Mesenchymal stem cell (in vitro differentiated cells and primary cell): ENCODE measurements at regions not wholly inside any gene's neighbourhood (a gene's known extent, or its start where the extent isn't known, plus 50 kb on each side); places are given as distances from the start of the nearest gene placed in this dataset.
A peak's percentile ranks its signal among the peaks of the same experiment; 100 is the strongest.

ENCODE experiments used
- DNase-seq: peaks from one replicate; pipeline ENCODE4 v3.0.0-alpha.2; 2013
- H2AFZ ChIP-seq: one replicate; pipeline ENCODE4 v1.6.1; 2013; ENCODE audit warnings: low read depth, mild to moderate bottlenecking, control low read depth, inconsistent platforms, low read length, moderate library complexity
- H2AK5ac ChIP-seq: 2 replicates; pipeline ENCODE4 v1.6.1; 2013; ENCODE audit warnings: low read length, moderate library complexity, mild to moderate bottlenecking, inconsistent platforms; ENCODE audit not compliant: severe bottlenecking
- H2BK120ac ChIP-seq: one replicate; pipeline ENCODE4 v1.6.1; 2013; ENCODE audit warnings: low read depth, mild to moderate bottlenecking, inconsistent platforms, low read length, moderate library complexity
- H2BK12ac ChIP-seq, 2 experiments: one replicate each; pipeline ENCODE4 v1.6.1; 2013; ENCODE audit warnings: inconsistent platforms in 2 of 2, low read length in 2 of 2, mild to moderate bottlenecking in 2 of 2, moderate library complexity in 2 of 2, control low read depth in 1 of 2
- H2BK15ac ChIP-seq: one replicate; pipeline ENCODE4 v1.6.1; 2013; ENCODE audit warnings: mild to moderate bottlenecking, low read depth, inconsistent platforms; ENCODE audit not compliant: poor library complexity, severe bottlenecking
- H2BK5ac ChIP-seq: 2 replicates; pipeline ENCODE4 v1.6.1; 2013; ENCODE audit warnings: low read depth, mild to moderate bottlenecking, low read length, control low read depth, inconsistent platforms; ENCODE audit not compliant: poor library complexity, severe bottlenecking
- H3K14ac ChIP-seq, 2 experiments: one replicate each; pipeline ENCODE4 v1.6.1; 2013; ENCODE audit warnings: inconsistent platforms in 2 of 2, low read length in 2 of 2, control low read depth in 1 of 2, mild to moderate bottlenecking in 1 of 2, moderate library complexity in 1 of 2
- H3K18ac ChIP-seq, 2 experiments: one replicate each; pipeline ENCODE4 v1.6.1; 2013; ENCODE audit warnings: inconsistent platforms in 2 of 2, low read length in 2 of 2, control low read depth in 1 of 2, low read depth in 1 of 2, mild to moderate bottlenecking in 1 of 2
- H3K23ac ChIP-seq, 2 experiments: one replicate each; pipeline ENCODE4 v1.6.1; 2013; ENCODE audit warnings: inconsistent platforms in 2 of 2, low read length in 2 of 2, mild to moderate bottlenecking in 2 of 2, moderate library complexity in 2 of 2, control low read depth in 1 of 2
- H3K27ac ChIP-seq: 2 replicates; pipeline ENCODE4 v1.5.1; 2013; ENCODE audit warnings: mild to moderate bottlenecking, moderate library complexity, low read length, control low read depth, inconsistent platforms; ENCODE audit not compliant: poor library complexity, severe bottlenecking
- H3K27me3 ChIP-seq, 2 experiments: 2 replicates each; pipeline versions ENCODE4 v1.6.1 to v1.7.0; 2013; ENCODE audit warnings: low read length in 2 of 2, mild to moderate bottlenecking in 2 of 2, moderate library complexity in 2 of 2, control low read depth in 1 of 2, inconsistent platforms in 1 of 2; ENCODE audit not compliant: control insufficient read depth in 1 of 2, insufficient read depth in 1 of 2
- H3K36me3 ChIP-seq, 2 experiments: 2 replicates each; pipeline versions ENCODE4 v1.6.1 to v1.7.0; 2013; ENCODE audit warnings: low read length in 2 of 2, control low read depth in 1 of 2, inconsistent platforms in 1 of 2, low read depth in 1 of 2, mild to moderate bottlenecking in 1 of 2; ENCODE audit not compliant: insufficient read depth in 2 of 2, control insufficient read depth in 1 of 2
- H3K4ac ChIP-seq, 2 experiments: one replicate each; pipeline ENCODE4 v1.6.1; 2013; ENCODE audit warnings: inconsistent platforms in 2 of 2, low read length in 2 of 2, mild to moderate bottlenecking in 2 of 2, moderate library complexity in 2 of 2, control low read depth in 1 of 2, low read depth in 1 of 2
- H3K4me1 ChIP-seq: 2 replicates; pipeline ENCODE4 v1.6.1; 2013; ENCODE audit warnings: low read depth, low read length, control low read depth; ENCODE audit not compliant: control insufficient read depth, insufficient read depth
- H3K4me2 ChIP-seq: 2 replicates; pipeline ENCODE4 v1.6.1; 2013; ENCODE audit warnings: low read length, mild to moderate bottlenecking, inconsistent platforms; ENCODE audit not compliant: poor library complexity, severe bottlenecking
- H3K4me3 ChIP-seq, 2 experiments: 2 replicates each; pipeline versions ENCODE4 v1.5.1 to v1.7.0; 2013; ENCODE audit warnings: low read length in 2 of 2, mild to moderate bottlenecking in 2 of 2, control low read depth in 1 of 2, low read depth in 1 of 2; ENCODE audit not compliant: insufficient read depth in 1 of 2
- H3K79me1 ChIP-seq: replicated peaks from 2 replicates; pipeline ENCODE4 v1.6.1; 2013; ENCODE audit warnings: mild to moderate bottlenecking, control low read depth, low read length, inconsistent platforms; ENCODE audit not compliant: poor library complexity, severe bottlenecking
- H3K9ac ChIP-seq: 2 replicates; pipeline ENCODE4 v1.7.0; 2013; ENCODE audit warnings: mild to moderate bottlenecking, low read length, moderate library complexity
- H3K9me3 ChIP-seq: 2 replicates; pipeline ENCODE4 v1.7.0; 2013; ENCODE audit warnings: mild to moderate bottlenecking, low read length; ENCODE audit not compliant: control insufficient read depth
- H4K8ac ChIP-seq: one replicate; pipeline ENCODE4 v1.6.1; 2013; ENCODE audit warnings: inconsistent platforms, mild to moderate bottlenecking, low read length, moderate library complexity
- H4K91ac ChIP-seq: one replicate; pipeline ENCODE4 v1.6.1; 2013; ENCODE audit warnings: mild to moderate bottlenecking, low read length, inconsistent platforms
- WGBS: methylation state at CpG from one replicate; pipeline ENCODE4 v1.1.7; 2013; ENCODE audit warnings: mixed read lengths; 5-methylcytosine and 5-hydroxymethylcytosine counted together

DNA sequence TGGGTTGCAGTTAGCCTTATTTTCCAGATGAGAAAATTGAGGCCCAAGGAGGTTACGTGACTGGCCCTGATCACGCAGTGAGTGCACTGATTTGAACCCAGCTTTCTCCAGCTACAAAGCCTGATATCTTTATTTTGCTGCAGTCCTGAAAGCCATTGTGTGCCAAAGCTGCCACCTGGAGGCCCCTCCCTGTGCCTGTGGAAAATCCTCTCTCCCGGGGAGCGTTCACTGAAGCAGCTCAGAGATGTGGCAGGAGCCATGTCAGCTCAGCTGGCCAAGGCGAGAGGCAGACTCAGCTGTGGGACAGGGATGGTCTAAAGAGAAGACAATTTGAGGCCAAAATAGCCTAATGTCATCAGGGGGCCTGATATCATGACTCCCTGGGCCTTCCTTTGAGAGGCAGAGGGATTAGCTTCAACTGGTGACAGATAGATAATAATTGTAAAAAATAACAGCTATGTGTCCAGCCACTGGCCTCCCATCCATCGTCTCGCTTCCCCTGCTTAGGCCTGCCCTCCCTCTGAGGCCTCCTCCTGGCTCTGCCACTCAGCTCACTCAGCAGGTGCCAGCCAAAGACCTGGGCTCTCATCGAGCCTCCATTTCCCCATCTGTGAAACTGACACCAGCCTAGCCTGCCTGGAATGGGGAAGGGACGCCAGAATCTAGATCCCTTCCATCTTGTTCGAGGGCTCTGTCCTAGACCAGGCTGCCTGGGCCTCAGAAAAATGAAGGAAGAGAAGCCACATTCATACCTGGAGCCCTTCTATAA lies 74.3 kb upstream of the GGTA1 start:
- no peak overlapping the region for H2BK15ac ChIP-seq
- no peak overlapping the region for H2BK120ac ChIP-seq
- H3K79me1 ChIP-seq, result no peaks in the 10 kb centered on the region
- H4K8ac ChIP-seq, result no peak overlapping the region
- H2BK12ac ChIP-seq, result no peak overlapping the region
- no peaks in the 10 kb centered on the region for H3K9me3 ChIP-seq
- no peak overlapping the region for H3K18ac ChIP-seq
- H3K36me3 ChIP-seq, result no peaks in the 10 kb centered on the region
- no peak overlapping the region for H3K9ac ChIP-seq
- no peak overlapping the region for H2AK5ac ChIP-seq
- H2AFZ ChIP-seq, result no peak overlapping the region
- H2BK5ac ChIP-seq, result no peak overlapping the region
- peaks cover 13 to 36% of the 10 kb centered on the region in 2 experiments for H3K27me3 ChIP-seq
- peaks cover 1% of the 10 kb centered on the region for H3K4me1 ChIP-seq
- H3K27ac ChIP-seq, result no peak overlapping the region
- H3K14ac ChIP-seq, result no peak overlapping the region
- 92% methylated on average over 10 of the region's 10 CpGs for whole genome bisulfite sequencing
- no peak overlapping the region for H3K4me2 ChIP-seq
- H3K23ac ChIP-seq, result no peak overlapping the region
- no peak overlapping the region for H4K91ac ChIP-seq
- H3K4ac ChIP-seq, result no peak overlapping the region
- no peak for DNase-seq
- H3K4me3 ChIP-seq, result no peak overlapping the region

DNA sequence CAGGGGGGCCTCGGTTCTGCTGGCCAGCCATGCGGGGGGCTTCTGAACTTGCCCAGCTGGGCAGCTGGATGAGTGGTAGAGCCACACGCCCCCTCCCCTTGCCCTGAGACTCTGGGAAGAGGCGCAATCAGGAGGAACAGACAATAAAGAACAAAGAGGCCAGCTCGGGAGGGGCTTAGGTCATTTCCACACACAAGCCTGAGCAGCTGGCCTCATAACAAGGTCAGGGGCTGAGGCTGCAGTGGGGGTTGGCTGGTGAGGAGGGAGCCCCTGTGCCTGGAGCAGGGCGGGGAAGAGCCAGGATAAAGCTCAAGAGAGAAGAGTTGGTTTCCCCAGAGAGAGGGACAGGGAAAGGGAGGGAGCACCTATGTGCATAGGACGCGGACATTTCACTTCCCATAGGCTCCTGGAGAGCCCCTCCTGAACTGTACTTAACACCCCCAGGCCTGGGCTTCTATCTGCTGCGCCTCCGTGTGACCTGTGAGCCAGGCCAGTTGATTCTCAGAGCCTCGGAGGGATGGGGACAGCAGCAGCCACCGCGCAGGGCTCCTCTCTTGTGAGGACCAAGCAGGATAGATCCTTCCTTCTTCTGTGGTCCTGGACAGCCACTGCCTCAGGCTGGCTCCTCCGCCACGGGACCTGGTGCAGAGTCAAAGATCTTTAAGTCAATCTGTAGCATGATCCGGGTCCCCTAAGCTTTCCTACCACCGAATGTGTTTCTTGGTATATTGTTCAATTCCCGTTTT lies 75.3 kb upstream of the GGTA1 start:
- H3K4ac ChIP-seq, result no peak overlapping the region
- WGBS, result 74% methylated on average over 17 of the region's 18 CpGs

DNA sequence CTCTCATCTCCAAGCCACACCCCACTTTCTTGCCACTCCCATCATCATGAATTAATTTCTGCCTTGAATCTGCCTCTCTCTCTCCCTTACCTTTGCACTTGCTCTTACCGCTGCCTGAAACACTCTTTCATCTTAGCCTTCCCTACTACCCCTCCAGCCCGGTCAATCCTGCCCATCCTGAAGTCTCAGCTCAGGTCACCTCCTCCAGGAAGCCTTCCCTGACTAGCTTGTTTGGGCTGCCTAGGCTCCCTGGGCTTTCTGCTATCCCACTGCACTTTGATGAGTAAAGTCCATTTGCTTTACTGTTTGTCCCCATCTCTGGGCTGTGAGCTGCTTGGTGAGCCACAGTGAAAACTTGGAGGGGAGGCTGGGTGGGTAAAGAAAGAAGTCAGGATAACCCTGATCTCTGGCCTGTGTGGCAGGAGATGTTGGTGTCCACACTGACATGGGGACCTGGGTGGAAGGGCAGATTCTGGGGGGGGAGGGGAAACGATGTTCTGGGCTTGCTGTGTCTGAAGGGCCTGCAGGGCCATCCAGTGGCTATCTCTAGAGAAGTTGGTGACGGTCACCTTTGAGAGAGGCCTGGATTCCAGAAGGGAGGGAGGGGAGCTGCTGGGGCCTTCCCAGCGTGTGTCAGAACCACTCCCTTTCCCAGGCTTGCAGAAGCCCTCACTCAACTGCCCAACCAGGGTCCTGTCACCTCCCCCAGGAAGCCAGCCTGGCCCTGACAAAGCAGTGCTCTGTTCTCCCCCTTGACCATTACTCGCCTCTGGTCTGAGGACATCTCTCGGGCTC lies 75.0 kb upstream of the DAB2IP start:
- H2AK5ac ChIP-seq, result no peak overlapping the region

More for the DNA sequence above, 75.3 kb upstream of the GGTA1 start:
- H3K4me3 ChIP-seq, result no peak overlapping the region
- no peak overlapping the region for H2BK5ac ChIP-seq
- no peak overlapping the region for H3K27ac ChIP-seq
- H2AK5ac ChIP-seq, result no peak overlapping the region
- no peaks in the 10 kb centered on the region for H3K4me1 ChIP-seq
- no peaks in the 10 kb centered on the region for H3K36me3 ChIP-seq
- no peak overlapping the region for H3K23ac ChIP-seq
- no peak overlapping the region for H4K8ac ChIP-seq
- no peaks in the 10 kb centered on the region for H3K9me3 ChIP-seq
- no peak for DNase-seq
- H3K9ac ChIP-seq, result no peak overlapping the region
- H2AFZ ChIP-seq, result no peak overlapping the region
- H3K18ac ChIP-seq, result no peak overlapping the region
- H3K27me3 ChIP-seq, result peaks cover 19 to 46% of the 10 kb centered on the region in 2 experiments
- H3K14ac ChIP-seq, result no peak overlapping the region
- H3K79me1 ChIP-seq, result no peaks in the 10 kb centered on the region
- no peak overlapping the region for H4K91ac ChIP-seq
- no peak overlapping the region for H2BK15ac ChIP-seq
- no peak overlapping the region for H2BK12ac ChIP-seq
- H2BK120ac ChIP-seq, result peak overlapping the region; percentile 52
- no peak overlapping the region for H3K4me2 ChIP-seq

DNA sequence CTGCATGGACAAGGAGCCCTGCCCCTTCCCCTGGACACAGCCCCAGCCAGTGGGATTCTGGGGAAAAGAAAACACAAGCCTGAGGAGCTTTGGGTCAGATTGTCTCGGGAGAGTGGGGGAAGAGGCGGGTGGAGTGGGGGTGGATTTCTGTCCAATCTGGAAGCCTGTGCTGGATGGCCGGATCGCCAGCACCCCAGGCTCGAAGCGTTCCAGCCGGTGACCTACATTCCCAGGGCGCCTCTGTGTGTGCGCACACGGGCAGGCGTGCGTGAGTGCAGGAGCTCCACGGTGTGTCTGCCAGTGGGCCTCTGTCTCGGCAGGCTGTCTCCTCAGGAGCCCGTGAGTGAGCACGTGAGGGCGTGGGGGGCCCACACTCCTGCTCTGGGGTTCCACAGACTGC lies 74.3 kb upstream of the DAB2IP start:
- Histone ChIP-seq H3K18ac (no peak overlapping the region), H3K27ac (no peak overlapping the region), H2BK120ac (no peak overlapping the region), H3K4me2 (no peak overlapping the region), H4K91ac (no peak overlapping the region), H3K4ac (no peak overlapping the region), H3K14ac (no peak overlapping the region), H2BK12ac (no peak overlapping the region), H3K4me1 (peaks cover 7% of the 10 kb centered on the region), H3K23ac (no peak overlapping the region), H2AK5ac (no peak overlapping the region), H3K36me3 (no peaks in the 10 kb centered on the region), H2BK15ac (no peak overlapping the region), H3K9ac (no peak overlapping the region), H2BK5ac (no peak overlapping the region), H3K4me3 (no peak overlapping the region), H3K79me1 (no peaks in the 10 kb centered on the region), H3K27me3 (peaks cover 26 to 47% of the 10 kb centered on the region in 2 experiments), H4K8ac (no peak overlapping the region), H3K9me3 (no peaks in the 10 kb centered on the region), H2AFZ (no peak overlapping the region)
- no peak for DNase-seq
- WGBS, result 90% methylated on average over 17 of the region's 17 CpGs

More for the DNA sequence above, 75.0 kb upstream of the DAB2IP start:
- no peak overlapping the region for H4K91ac ChIP-seq
- H3K14ac ChIP-seq, result no peak overlapping the region
- H3K4me3 ChIP-seq, result no peak overlapping the region
- H3K9ac ChIP-seq, result no peak overlapping the region
- H2BK120ac ChIP-seq, result no peak overlapping the region
- H3K23ac ChIP-seq, result no peak overlapping the region
- H2BK15ac ChIP-seq, result no peak overlapping the region
- H3K4ac ChIP-seq, result no peak overlapping the region
- peaks cover under 1% of the 10 kb centered on the region for H3K4me1 ChIP-seq
- no peak overlapping the region for H3K27ac ChIP-seq
- H2AFZ ChIP-seq, result no peak overlapping the region
- H3K18ac ChIP-seq, result no peak overlapping the region
- H3K36me3 ChIP-seq, result no peaks in the 10 kb centered on the region
- DNase-seq, result no peak
- H3K27me3 ChIP-seq, result peaks cover 24 to 45% of the 10 kb centered on the region in 2 experiments
- no peak overlapping the region for H4K8ac ChIP-seq
- H2BK12ac ChIP-seq, result no peak overlapping the region
- 77% methylated on average over 6 of the region's 7 CpGs for WGBS
- H3K4me2 ChIP-seq, result no peak overlapping the region
- H3K79me1 ChIP-seq, result no peaks in the 10 kb centered on the region
- H2BK5ac ChIP-seq, result no peak overlapping the region
- H3K9me3 ChIP-seq, result no peaks in the 10 kb centered on the region
